GM21423 (cell line): ENCODE measurements at regions not wholly inside any gene's neighbourhood (a gene's known extent, or its start where the extent isn't known, plus 50 kb on each side); places are given as distances from the start of the nearest gene placed in this dataset.

Experiments used
- ATAC-seq: cut with Tn5 transposase; IDR thresholded peaks from one replicate; pipeline ENCODE4 v1.9.1; 2021; ENCODE audit warnings: mild to moderate bottlenecking, moderate library complexity; ENCODE audit not compliant: unreplicated experiment

DNA sequence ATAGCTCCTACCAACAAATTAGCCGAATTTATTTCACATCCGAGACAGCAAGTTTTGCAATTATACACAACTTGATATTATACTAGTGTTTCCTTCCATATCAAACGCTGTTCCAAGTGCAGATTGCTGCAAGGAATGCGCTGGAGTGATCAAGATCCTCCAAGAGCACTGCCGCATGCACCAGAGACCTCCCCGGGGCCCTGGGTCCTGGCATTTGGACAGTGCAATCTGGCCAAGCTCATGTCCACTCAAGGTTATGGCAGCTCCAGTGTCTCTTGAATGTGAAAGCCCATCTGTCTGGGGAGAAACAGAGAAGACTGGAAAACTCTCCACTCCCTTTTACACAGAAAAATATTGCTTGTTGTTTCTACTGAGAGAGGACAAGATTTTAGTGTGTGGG lies 111.9 kb downstream of the HSPH1 start:
- ATAC-seq: no peak

GRCh38 chr13:31049083-31049482 lies 112.6 kb downstream of the HSPH1 start:
- no peak for ATAC-seq

DNA sequence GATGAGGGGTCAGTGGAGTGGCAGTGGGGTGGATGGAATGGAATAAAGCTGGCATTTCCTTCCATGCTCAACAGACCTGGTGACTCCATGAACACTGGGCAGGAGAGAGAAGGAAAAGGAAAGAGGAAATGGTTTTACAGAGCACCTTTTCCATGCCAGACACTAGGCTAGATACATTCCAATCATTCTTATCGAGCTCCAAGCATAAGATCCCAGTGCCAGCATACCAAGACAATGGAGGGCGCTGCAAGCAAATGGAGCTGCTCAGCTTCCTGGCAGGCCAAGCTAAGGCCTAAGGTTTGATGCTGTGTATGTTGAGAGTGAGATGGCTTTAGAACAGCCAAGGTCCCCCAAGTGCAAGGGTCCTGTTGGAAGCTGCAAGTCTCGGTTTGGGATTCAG lies 113.2 kb downstream of the HSPH1 start:
- ATAC-seq: no peak

DNA sequence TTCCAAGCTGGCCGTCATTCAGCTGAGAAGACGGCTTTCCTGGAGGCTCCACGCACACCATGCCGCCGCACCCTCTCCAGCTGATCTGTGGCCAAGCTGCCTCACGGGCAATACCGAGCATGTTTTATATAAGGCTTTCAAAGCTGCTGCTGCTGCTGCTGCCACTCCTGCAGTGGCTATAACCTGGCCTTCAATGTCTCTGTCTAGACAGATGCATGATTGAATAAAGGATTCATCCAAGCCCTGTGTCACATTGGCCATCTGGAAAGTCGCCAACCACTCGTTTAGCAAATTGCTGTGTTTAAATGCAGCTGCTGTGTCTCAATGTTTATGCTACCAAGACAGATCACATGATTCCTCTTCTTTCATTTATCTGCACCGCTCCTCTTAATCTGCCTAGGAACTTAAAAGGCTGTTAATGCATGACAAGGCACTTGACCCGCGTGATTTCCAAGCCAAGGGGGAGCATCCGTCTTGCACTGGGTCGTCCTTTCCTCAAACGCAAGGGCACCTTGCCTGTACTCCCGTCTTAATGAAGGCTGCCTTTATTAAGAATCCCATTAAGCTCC lies 114.3 kb downstream of the TEX26 start:
- no peak for ATAC-seq

- ATAC-seq: peak; percentile 59
These were observed 113.0 kb downstream of the TEX26 start for GRCh38 chr13:31045286-31046081.

GRCh38 chr13:31044364-31045285 lies 112.2 kb downstream of the TEX26 start:
- ATAC-seq: peak; percentile 68

DNA sequence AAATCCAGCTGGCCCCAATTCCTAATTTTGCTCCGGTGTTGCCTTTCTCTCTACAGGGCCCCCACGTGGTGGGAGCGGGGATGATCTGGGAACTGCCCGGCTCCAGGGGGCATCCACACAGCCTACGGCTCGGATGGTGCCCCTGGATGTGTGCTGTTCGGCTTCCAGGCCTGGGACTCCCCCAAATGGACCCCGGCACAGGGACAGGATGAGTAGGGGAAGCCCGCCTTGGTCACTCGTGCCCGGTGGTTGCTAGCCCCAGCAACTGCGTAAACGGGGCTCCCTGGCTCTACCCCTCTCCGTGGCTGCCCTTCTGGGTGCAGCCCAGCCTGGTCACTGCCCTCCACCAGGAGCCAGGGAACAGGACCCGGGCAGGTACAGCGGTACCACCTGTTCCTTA lies 111.5 kb downstream of the TEX26 start:
- ATAC-seq: no peak

GRCh38 chr13:31042481-31043165 lies 110.2 kb downstream of the TEX26 start:
- no peak for ATAC-seq

- no peak for ATAC-seq
These were observed 109.6 kb downstream of the TEX26 start for GRCh38 chr13:31042049-31042448.

DNA sequence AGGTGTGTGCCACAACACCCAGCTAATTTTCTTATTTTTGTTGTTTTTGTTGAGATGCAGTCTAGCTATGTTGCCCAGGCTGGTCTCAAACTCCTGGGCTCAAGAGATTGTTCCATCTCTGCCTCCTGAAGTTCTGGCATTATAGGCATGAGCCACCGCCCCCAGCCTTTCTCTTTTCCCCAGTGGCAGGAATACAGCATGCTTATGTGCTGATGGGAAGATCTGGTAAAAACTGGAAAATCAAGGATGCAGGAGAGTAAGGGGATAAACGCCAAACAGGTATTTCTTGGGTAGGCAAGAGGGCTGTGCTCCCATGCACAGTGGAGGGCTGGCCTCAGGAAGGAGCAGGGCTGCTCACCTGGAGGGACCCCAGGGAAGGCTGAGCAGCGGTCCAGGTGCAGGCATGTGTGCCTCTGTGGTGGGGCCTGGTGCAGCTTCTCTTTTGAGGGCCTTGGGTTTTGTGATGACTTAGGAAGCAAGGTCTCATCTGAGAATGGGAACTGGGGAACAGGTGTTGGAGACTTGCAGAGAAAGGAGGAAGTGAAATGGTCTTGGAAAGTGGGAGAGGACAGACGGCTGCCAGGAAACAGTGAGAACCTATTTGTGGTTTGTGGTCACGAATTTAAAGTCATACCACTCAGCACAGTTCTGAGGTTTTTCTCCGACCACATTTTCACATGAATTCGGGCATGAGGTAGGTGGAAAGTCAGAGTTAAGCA lies 106.5 kb downstream of the TEX26 start:
- peak; percentile 70 for ATAC-seq

DNA sequence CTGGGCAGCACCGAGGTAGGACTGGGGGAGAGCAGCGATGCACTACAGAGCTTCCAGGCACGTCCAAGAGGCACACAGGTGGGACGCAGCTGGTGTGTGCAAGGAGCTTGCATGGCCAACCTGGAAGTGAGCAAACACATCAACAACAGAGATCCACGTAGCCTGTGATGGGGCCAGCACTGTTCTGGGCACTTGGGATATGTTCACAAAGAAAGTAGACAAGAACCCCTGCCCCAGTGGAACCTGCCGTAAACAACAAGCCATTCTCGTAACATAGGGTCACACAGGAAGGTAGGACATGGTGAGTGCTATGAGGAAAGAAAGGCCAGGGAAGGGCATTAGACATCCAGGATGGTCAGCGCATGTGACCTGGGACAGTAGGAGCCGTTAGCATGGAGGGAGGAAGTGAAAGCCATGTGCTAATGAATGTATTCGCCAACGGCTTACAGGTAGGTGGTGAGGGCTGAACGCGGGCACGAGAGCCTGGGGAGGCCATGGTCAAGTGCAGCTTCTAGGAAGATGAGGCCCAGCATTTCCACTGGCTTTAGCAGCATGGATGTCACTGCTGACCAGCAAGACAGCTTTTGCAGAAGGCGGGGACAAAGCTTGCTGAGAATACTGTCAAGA lies 105.5 kb downstream of the TEX26 start:
- no peak for ATAC-seq

- no peak for ATAC-seq
These were observed 104.6 kb downstream of the TEX26 start for GRCh38 chr13:31036731-31037695.

- ATAC-seq: no peak
These were observed 102.9 kb downstream of the TEX26 start for GRCh38 chr13:31035185-31035965.

DNA sequence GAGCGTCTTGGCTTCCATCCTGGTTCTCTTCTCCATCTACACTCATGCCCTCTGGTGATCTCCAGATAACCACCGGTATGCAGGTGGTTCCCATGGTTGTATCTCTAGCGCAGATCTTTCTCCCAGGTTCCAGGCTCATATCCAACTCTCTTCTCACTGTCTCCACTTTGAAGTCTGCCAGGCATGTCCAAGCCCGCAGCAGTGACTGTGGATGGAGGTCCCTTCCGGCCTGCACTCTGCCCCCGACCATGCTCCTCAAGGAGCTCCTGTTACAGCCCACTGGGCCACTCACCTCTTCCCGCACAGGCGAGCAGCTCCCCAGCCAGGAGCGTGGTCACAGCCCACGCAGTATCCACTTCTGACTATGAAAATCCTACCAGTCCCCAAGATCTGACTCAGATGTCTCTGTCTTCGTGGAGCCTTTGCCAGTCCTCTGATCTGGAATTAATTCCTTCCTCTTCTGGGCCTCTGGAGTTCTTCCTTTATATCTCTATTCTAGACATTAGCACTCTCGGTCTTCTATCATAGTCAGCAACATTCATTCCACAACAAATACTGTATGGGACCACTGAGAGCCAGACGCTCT lies 100.2 kb downstream of the TEX26 start:
- no peak for ATAC-seq

DNA sequence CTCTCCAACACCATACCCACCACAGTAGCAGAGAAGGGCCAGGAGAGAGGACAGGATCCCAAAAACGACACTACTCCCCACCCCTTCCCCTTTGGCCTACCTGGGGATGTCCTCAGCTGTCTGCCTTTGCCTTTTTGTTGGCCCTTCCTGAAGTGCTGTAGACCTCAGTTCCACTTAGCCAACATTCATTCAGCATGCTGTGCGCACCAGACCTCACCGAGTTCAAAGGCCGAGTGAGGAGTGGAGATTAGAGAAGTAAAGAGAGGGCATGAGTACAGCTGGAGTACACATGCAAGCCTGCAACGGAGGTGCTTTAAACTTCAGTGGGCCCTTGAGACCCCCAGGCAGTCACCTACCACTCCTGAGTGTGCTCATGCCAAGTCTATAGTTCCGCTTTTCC lies 99.0 kb downstream of the TEX26 start:
- ATAC-seq: no peak

GRCh38 chr13:31029102-31029501 lies 96.6 kb downstream of the TEX26 start:
- no peak for ATAC-seq

DNA sequence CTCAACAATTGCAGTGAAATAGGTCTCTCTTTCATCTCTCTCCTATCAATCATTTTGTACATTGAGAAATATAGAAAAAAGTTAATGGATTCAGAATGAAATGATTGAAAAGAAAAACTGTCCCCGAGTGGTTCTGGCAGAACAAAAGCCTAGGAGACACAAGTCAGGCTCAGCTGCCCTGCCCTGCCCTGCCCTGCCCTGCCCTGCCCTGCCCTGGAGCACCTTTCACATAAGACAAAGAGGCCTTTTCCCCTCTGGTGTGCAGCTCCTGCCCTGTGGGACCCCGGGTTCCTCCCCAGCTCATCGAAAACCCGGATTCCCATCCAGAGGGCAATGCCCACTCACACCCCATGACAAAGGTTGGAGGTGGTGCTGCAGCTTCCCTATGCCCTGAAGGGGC lies 94.7 kb downstream of the TEX26 start:
- no peak for ATAC-seq
